ENCODE measurements at regions not wholly inside any gene's neighbourhood (a gene's known extent, or its start where the extent isn't known, plus 50 kb on each side); places are given as distances from the start of the nearest gene placed in this dataset.
"Not testable (repeated sequence)": the region's sequence is repeated elsewhere in the genome, so short reads cannot be mapped to it uniquely, and the experiment has no call there.

GRCh38 chr4:123243220-123243619, 153.4 kb upstream of the SPRY1 start:
- TF ChIP-seq CTCF (IDR thresholded peaks at IDR 0.05 in 8 of 11, conservative IDR thresholded peaks at IDR 0.05 in 3 of 11); POLR2AphosphoS5 (IDR thresholded peaks at IDR 0.05): not testable (repeated sequence)

Measured in spleen (tissue), 7 donors.